IMR-90 (cell line): ENCODE measurements at regions not wholly inside any gene's neighbourhood (a gene's known extent, or its start where the extent isn't known, plus 50 kb on each side); places are given as distances from the start of the nearest gene placed in this dataset.

Experiments used
- ATAC-seq: fragments of 200-7000 bp; cut with Tn5 transposase; 2 replicates; pipeline ENCODE4 v1.9.1; 2020; ENCODE audit warnings: low read depth, mild to moderate bottlenecking, moderate library complexity
- BruUV-seq: library from RNA; stranded (reverse); fragments of 400-500 nt; replicated peaks from 2 replicates; lab custom pipeline; 2021; lab: Mats Ljungman, UMichigan
- CTCF ChIA-PET: fragments of 300-600 bp; formaldehyde crosslinking; extraction: SDS; loops from one replicate; lab custom pipeline; 2021; ENCODE audit warnings: antibody characterized with exemption; lab: Yijun Ruan, JAX
- POLR2A ChIA-PET: fragments of 300-600 bp; sonication (Branson Sonifier 250); formaldehyde crosslinking; loops from one replicate; lab custom pipeline; 2022; ENCODE audit warnings: antibody characterized with exemption; ENCODE audit not compliant: unreplicated experiment; lab: Charles Lee
- DNase-seq: peaks from one replicate; pipeline ENCODE4 v3.0.0; 2013
- H2AFZ ChIP-seq: replicated peaks from 2 replicates; pipeline ENCODE3; 2013; ENCODE audit warnings: low read length, mild to moderate bottlenecking; ENCODE audit not compliant: poor library complexity
- H2AK5ac ChIP-seq: 2 replicates; pipeline ENCODE4 v1.6.1; 2013; ENCODE audit warnings: low read depth, low read length, inconsistent platforms
- H2AK9ac ChIP-seq: replicated peaks from 2 replicates; pipeline ENCODE3; 2013; ENCODE audit warnings: mild to moderate bottlenecking, low read depth, low read length, moderate library complexity; ENCODE audit not compliant: poor library complexity
- H2BK120ac ChIP-seq: 2 replicates; pipeline ENCODE4 v1.6.1; 2013; ENCODE audit warnings: low read depth, low read length, inconsistent platforms
- H2BK15ac ChIP-seq: 3 replicates; pipeline ENCODE4 v1.6.1; 2013; ENCODE audit warnings: low read depth, low read length, inconsistent platforms
- H2BK20ac ChIP-seq: 2 replicates; pipeline ENCODE4 v1.6.1; 2013; ENCODE audit warnings: low read depth, mild to moderate bottlenecking, inconsistent platforms, low read length, moderate library complexity
- H2BK5ac ChIP-seq: 2 replicates; pipeline ENCODE4 v1.6.1; 2013; ENCODE audit warnings: mild to moderate bottlenecking, low read depth, low read length, inconsistent platforms; ENCODE audit not compliant: poor library complexity, severe bottlenecking
- H3K14ac ChIP-seq: replicated peaks from 2 replicates; pipeline ENCODE4 v1.6.1; 2013; ENCODE audit warnings: low read depth, low read length, inconsistent platforms
- H3K18ac ChIP-seq: 2 replicates; pipeline ENCODE4 v1.6.1; 2013; ENCODE audit warnings: low read depth, low read length, control low read depth
- H3K23ac ChIP-seq: 2 replicates; pipeline ENCODE4 v1.6.1; 2013; ENCODE audit warnings: low read depth, low read length, inconsistent platforms
- H3K27ac ChIP-seq: 2 replicates; pipeline ENCODE4 v1.5.1; 2013; ENCODE audit warnings: mild to moderate bottlenecking, control low read depth, low read length; ENCODE audit not compliant: insufficient read depth
- H3K27me3 ChIP-seq: 2 replicates; pipeline ENCODE4 v1.6.1; 2013; ENCODE audit warnings: low read length; ENCODE audit not compliant: control insufficient read depth, insufficient read depth
- H3K36me3 ChIP-seq: 2 replicates; pipeline ENCODE4 v1.6.1; 2013; ENCODE audit warnings: low read length, mixed read lengths; ENCODE audit not compliant: control insufficient read depth, insufficient read depth
- H3K4ac ChIP-seq: 2 replicates; pipeline ENCODE4 v1.6.1; 2013; ENCODE audit warnings: low read depth, low read length, inconsistent platforms
- H3K4me1 ChIP-seq: 2 replicates; pipeline ENCODE4 v1.6.1; 2013; ENCODE audit warnings: low read length, mixed read lengths; ENCODE audit not compliant: control insufficient read depth, insufficient read depth
- H3K4me2 ChIP-seq: 2 replicates; pipeline ENCODE4 v1.6.1; 2013; ENCODE audit warnings: low read depth, mild to moderate bottlenecking, control low read depth, low read length, moderate library complexity
- H3K4me3 ChIP-seq: 2 replicates; pipeline ENCODE4 v1.5.1; 2013; ENCODE audit warnings: low read depth, mild to moderate bottlenecking, control low read depth, low read length, moderate library complexity; ENCODE audit not compliant: insufficient read depth
- H3K56ac ChIP-seq: 2 replicates; pipeline ENCODE4 v1.6.1; 2013; ENCODE audit warnings: low read length, inconsistent platforms; ENCODE audit not compliant: insufficient read depth; ENCODE audit errors: extremely low read depth
- H3K79me1 ChIP-seq, 2 experiments: 2 replicates each; pipeline ENCODE4 v1.6.1; 2013; ENCODE audit warnings: low read length in 2 of 2, inconsistent platforms in 1 of 2, low read depth in 1 of 2
- H3K9ac ChIP-seq: 2 replicates; pipeline ENCODE4 v1.6.1; 2013; ENCODE audit warnings: low read depth, low read length, control low read depth
- H3K9me1 ChIP-seq: 2 replicates; pipeline ENCODE4 v1.6.1; 2013; ENCODE audit warnings: low read length, inconsistent platforms; ENCODE audit not compliant: insufficient read depth
- H3K9me3 ChIP-seq: 2 replicates; pipeline ENCODE4 v1.6.1; 2013; ENCODE audit warnings: low read length; ENCODE audit not compliant: control insufficient read depth, insufficient read depth
- H4K20me1 ChIP-seq: 2 replicates; pipeline ENCODE4 v1.6.1; 2013; ENCODE audit warnings: low read length, inconsistent platforms; ENCODE audit not compliant: insufficient read depth
- H4K5ac ChIP-seq: 2 replicates; pipeline ENCODE4 v1.6.1; 2013; ENCODE audit warnings: mild to moderate bottlenecking, low read depth, low read length, control low read depth
- H4K8ac ChIP-seq, 2 experiments: 2 replicates each; pipeline ENCODE4 v1.6.1; 2013; ENCODE audit warnings: low read depth in 2 of 2, low read length in 2 of 2, control low read depth in 1 of 2, inconsistent platforms in 1 of 2
- H4K91ac ChIP-seq: 2 replicates; pipeline ENCODE4 v1.6.1; 2013; ENCODE audit warnings: low read depth, low read length, inconsistent platforms; ENCODE audit not compliant: insufficient read depth
- BHLHE40 ChIP-seq: fragments of 150-350 bp; IDR thresholded peaks from 2 replicates; pipeline ENCODE4 v1.6.1; 2016; ENCODE audit warnings: mild to moderate bottlenecking, low read depth, low read length
- CEBPB ChIP-seq: IDR thresholded peaks from 2 replicates; pipeline ENCODE4 v1.6.1; 2012; ENCODE audit warnings: low read depth, low read length, improper control_type of control experiment
- CHD1 ChIP-seq: IDR thresholded peaks from 2 replicates; pipeline ENCODE4 v1.6.1; 2012; ENCODE audit warnings: low read depth, low read length, improper control_type of control experiment
- FOS ChIP-seq: fragments of 150-350 bp; IDR thresholded peaks from 2 replicates; pipeline ENCODE4 v1.6.1; 2016; ENCODE audit warnings: low read depth, low read length
- MAZ ChIP-seq: IDR thresholded peaks from 2 replicates; pipeline ENCODE4 v1.6.1; 2012; ENCODE audit warnings: low read depth, mild to moderate bottlenecking, low read length, improper control_type of control experiment, moderate library complexity, borderline replicate concordance
- MXI1 ChIP-seq: IDR thresholded peaks from 2 replicates; pipeline ENCODE4 v1.6.1; 2012; ENCODE audit warnings: low read depth, mild to moderate bottlenecking, low read length, moderate library complexity, borderline replicate concordance
- NFE2L2 ChIP-seq: fragments of 150-350 bp; IDR thresholded peaks from 2 replicates; pipeline ENCODE4 v1.6.1; 2016; ENCODE audit warnings: low read depth, mild to moderate bottlenecking, low read length
- POLR2A ChIP-seq: IDR thresholded peaks from 2 replicates; pipeline ENCODE4 v1.6.1; 2012; ENCODE audit warnings: mild to moderate bottlenecking, low read depth, low read length
- RAD21 ChIP-seq: IDR thresholded peaks from 2 replicates; pipeline ENCODE4 v1.6.1; 2012; ENCODE audit warnings: low read length, improper control_type of control experiment
- RCOR1 ChIP-seq: IDR thresholded peaks from 2 replicates; pipeline ENCODE4 v1.6.1; 2012; ENCODE audit warnings: mild to moderate bottlenecking, low read length, improper control_type of control experiment; ENCODE audit not compliant: insufficient replicate concordance
- RFX5 ChIP-seq: IDR thresholded peaks from 2 replicates; pipeline ENCODE4 v1.8.0; 2012; ENCODE audit warnings: low read depth, mild to moderate bottlenecking, low read length, moderate library complexity
- SMC3 ChIP-seq: fragments of 150-350 bp; IDR thresholded peaks from 2 replicates; pipeline ENCODE4 v1.6.1; 2016; ENCODE audit warnings: low read depth, mild to moderate bottlenecking, antibody characterized with exemption, low read length, moderate library complexity
- WGBS, 2 experiments: methylation state at CpG; one replicate each; pipeline versions ENCODE4 v1.1.5 to v1.1.7; 2013; ENCODE audit warnings: missing lambda C conversion rate in 2 of 2; ENCODE audit not compliant: insufficient read length in 1 of 2; ENCODE audit errors: extremely low coverage in 2 of 2; 5-methylcytosine and 5-hydroxymethylcytosine counted together
- dilution Hi-C: fragments of 300-500 bp; cut with HindIII; formaldehyde crosslinking; loops from one replicate; pipeline ENCODE4 v1.14.3; 2018; ENCODE audit warnings: low sequenced_read_pairs; ENCODE audit not compliant: unreplicated experiment
- in situ Hi-C: fragments of 300-500 bp; cut with MboI; formaldehyde crosslinking; loops from 3 replicates; pipeline ENCODE4 v1.14.3; 2019; ENCODE audit warnings: low sequenced_read_pairs, inconsistent platforms, mixed read lengths
- intact Hi-C: fragments of 100-400 bp; cut with micrococcal nuclease; formaldehyde crosslinking; loops from 2 replicates; pipeline ENCODE4 v1.10.0; 2022
- TF ChIP-seq, protein P1 (sequence below): fragments of 150-350 bp; IDR thresholded peaks from 2 replicates; pipeline ENCODE4 v1.6.1; 2017; ENCODE audit warnings: mild to moderate bottlenecking, antibody characterized with exemption, low read length, low read depth
- TF ChIP-seq, protein P2 (sequence below): conservative IDR thresholded peaks from 2 replicates; pipeline ENCODE4 v1.5.1; 2012; ENCODE audit warnings: mild to moderate bottlenecking, low read depth, low read length, improper control_type of control experiment
- TF ChIP-seq, protein P3 (sequence below): fragments of 150-350 bp; IDR thresholded peaks from 2 replicates; pipeline ENCODE4 v1.6.1; 2016; ENCODE audit warnings: low read depth, mild to moderate bottlenecking, low read length, moderate library complexity, borderline replicate concordance

DNA sequence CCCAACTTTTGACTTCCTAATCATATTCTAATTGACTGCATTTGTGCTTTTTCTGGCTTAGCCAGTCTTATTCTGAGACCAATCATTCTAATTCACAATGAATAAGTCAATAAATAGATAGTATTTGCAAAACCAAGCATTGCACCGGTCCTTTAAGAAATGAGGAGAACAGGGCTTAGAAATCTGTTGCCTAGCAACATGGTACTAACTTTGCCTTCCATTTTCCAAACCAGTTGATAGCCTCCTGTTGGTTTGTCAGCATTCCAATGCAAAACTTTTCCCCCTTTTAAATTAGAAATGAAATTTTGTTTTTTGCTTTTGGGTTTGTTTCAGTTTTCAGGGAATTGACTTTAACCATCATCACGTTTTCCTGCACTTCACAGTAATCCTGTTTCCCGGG lies 603.5 kb upstream of the NRP1 start:
- no peak overlapping the region for H4K8ac ChIP-seq
- H2BK15ac ChIP-seq, result no peak overlapping the region
- in situ Hi-C loops, result no loop called here
- no peak overlapping the region for H3K4ac ChIP-seq
- no peak overlapping the region for H2BK5ac ChIP-seq
- no peaks in the 10 kb centered on the region for H3K4me1 ChIP-seq
- H3K9ac ChIP-seq, result no peak overlapping the region
- H2AFZ ChIP-seq, result no peak overlapping the region
- no peak for TF ChIP-seq BHLHE40
- TF ChIP-seq SMC3, result no peak
- TF ChIP-seq RAD21, result no peak
- TF ChIP-seq FOS, result no peak
- TF ChIP-seq MXI1, result no peak
- no peak for TF ChIP-seq CHD1
- no peak for TF ChIP-seq RCOR1
- TF ChIP-seq CEBPB, result no peak
- TF ChIP-seq, protein P1, sequence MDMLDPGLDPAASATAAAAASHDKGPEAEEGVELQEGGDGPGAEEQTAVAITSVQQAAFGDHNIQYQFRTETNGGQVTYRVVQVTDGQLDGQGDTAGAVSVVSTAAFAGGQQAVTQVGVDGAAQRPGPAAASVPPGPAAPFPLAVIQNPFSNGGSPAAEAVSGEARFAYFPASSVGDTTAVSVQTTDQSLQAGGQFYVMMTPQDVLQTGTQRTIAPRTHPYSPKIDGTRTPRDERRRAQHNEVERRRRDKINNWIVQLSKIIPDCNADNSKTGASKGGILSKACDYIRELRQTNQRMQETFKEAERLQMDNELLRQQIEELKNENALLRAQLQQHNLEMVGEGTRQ, result no peak
- TF ChIP-seq NFE2L2, result no peak
- TF ChIP-seq POLR2A, result no peak
- TF ChIP-seq, protein P2, sequence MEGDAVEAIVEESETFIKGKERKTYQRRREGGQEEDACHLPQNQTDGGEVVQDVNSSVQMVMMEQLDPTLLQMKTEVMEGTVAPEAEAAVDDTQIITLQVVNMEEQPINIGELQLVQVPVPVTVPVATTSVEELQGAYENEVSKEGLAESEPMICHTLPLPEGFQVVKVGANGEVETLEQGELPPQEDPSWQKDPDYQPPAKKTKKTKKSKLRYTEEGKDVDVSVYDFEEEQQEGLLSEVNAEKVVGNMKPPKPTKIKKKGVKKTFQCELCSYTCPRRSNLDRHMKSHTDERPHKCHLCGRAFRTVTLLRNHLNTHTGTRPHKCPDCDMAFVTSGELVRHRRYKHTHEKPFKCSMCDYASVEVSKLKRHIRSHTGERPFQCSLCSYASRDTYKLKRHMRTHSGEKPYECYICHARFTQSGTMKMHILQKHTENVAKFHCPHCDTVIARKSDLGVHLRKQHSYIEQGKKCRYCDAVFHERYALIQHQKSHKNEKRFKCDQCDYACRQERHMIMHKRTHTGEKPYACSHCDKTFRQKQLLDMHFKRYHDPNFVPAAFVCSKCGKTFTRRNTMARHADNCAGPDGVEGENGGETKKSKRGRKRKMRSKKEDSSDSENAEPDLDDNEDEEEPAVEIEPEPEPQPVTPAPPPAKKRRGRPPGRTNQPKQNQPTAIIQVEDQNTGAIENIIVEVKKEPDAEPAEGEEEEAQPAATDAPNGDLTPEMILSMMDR, result no peak
- TF ChIP-seq, protein P3, sequence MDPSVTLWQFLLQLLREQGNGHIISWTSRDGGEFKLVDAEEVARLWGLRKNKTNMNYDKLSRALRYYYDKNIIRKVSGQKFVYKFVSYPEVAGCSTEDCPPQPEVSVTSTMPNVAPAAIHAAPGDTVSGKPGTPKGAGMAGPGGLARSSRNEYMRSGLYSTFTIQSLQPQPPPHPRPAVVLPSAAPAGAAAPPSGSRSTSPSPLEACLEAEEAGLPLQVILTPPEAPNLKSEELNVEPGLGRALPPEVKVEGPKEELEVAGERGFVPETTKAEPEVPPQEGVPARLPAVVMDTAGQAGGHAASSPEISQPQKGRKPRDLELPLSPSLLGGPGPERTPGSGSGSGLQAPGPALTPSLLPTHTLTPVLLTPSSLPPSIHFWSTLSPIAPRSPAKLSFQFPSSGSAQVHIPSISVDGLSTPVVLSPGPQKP, result no peak
- no peak for TF ChIP-seq MAZ
- no peak for TF ChIP-seq RFX5
- no peaks in the 10 kb centered on the region for H4K20me1 ChIP-seq
- H3K79me1 ChIP-seq, result no peaks in the 10 kb centered on the region
- no peaks in the 10 kb centered on the region for H3K9me1 ChIP-seq
- intact Hi-C loops, result no loop called here
- no peak overlapping the region for H2AK9ac ChIP-seq
- no CpG with 5 or more reads among the region's 3 CpGs for WGBS, 2 experiments
- H3K18ac ChIP-seq, result no peak overlapping the region
- H3K36me3 ChIP-seq, result no peaks in the 10 kb centered on the region
- H3K14ac ChIP-seq, result no peak overlapping the region
- POLR2A ChIA-PET, result no interaction called here
- dilution Hi-C loops, result no loop called here
- H4K91ac ChIP-seq, result no peak overlapping the region
- CTCF ChIA-PET, result no interaction called here
- peaks cover 15% of the 10 kb centered on the region for H3K27me3 ChIP-seq
- H3K4me3 ChIP-seq, result no peak overlapping the region
- H3K9me3 ChIP-seq, result no peaks in the 10 kb centered on the region
- no peak overlapping the region for H2BK20ac ChIP-seq
- BruUV-seq, result no TSS peak
- DNase-seq, result no peak
- no peak overlapping the region for H4K5ac ChIP-seq
- no peak for ATAC-seq
- H3K4me2 ChIP-seq, result no peak overlapping the region
- H2AK5ac ChIP-seq, result no peak overlapping the region
- no peak overlapping the region for H3K56ac ChIP-seq
- H3K23ac ChIP-seq, result no peak overlapping the region
- no peak overlapping the region for H2BK120ac ChIP-seq
- H3K27ac ChIP-seq, result no peak overlapping the region
